CD14-positive monocyte (primary cell): ENCODE measurements at regions not wholly inside any gene's neighbourhood (a gene's known extent, or its start where the extent isn't known, plus 50 kb on each side); places are given as distances from the start of the nearest gene placed in this dataset.

Experiments used
- DNase-seq, 3 donors: peaks; one replicate each; pipeline ENCODE4 v3.0.0-alpha.2; 2011 to 2022
- H2AFZ ChIP-seq: 2 replicates; pipeline ENCODE4 v1.6.0; 2012; ENCODE audit warnings: mild to moderate bottlenecking, low read depth, low read length, inconsistent platforms; ENCODE audit not compliant: insufficient read depth, poor library complexity, severe bottlenecking
- H3K27ac ChIP-seq, 2 donors: 1 replicate in 1 of 2; 2 replicates in 1 of 2; pipeline ENCODE4 v1.5.1; 2012 to 2013; ENCODE audit warnings: low read length in 2 of 2, control low read depth in 1 of 2, inconsistent platforms in 1 of 2, low read depth in 1 of 2, mild to moderate bottlenecking in 1 of 2
- H3K27me3 ChIP-seq, 2 donors: one replicate each; pipeline versions ENCODE4 v1.6.0 to v1.6.1; 2011 to 2013; ENCODE audit warnings: low read length in 2 of 2; ENCODE audit not compliant: control insufficient read depth in 2 of 2, insufficient read depth in 2 of 2
- H3K36me3 ChIP-seq, 2 donors: replicated peaks in 1 of 2; 1 replicate in 1 of 2; 2 replicates in 1 of 2; pipeline versions ENCODE4 v1.5.1 to v1.6.1; 2012 to 2013; ENCODE audit warnings: low read length in 2 of 2, control low read depth in 1 of 2, inconsistent platforms in 1 of 2, mild to moderate bottlenecking in 1 of 2; ENCODE audit not compliant: insufficient read depth in 2 of 2, control insufficient read depth in 1 of 2
- H3K4me1 ChIP-seq, 2 donors: 1 replicate in 1 of 2; 2 replicates in 1 of 2; pipeline versions ENCODE4 v1.5.1 to v1.6.1; 2012 to 2013; ENCODE audit warnings: low read length in 2 of 2, control low read depth in 1 of 2, inconsistent platforms in 1 of 2, mild to moderate bottlenecking in 1 of 2, moderate library complexity in 1 of 2; ENCODE audit not compliant: insufficient read depth in 2 of 2, control insufficient read depth in 1 of 2
- H3K4me2 ChIP-seq: replicated peaks from 2 replicates; pipeline ENCODE3; 2012; ENCODE audit warnings: low read length, moderate library complexity, mild to moderate bottlenecking; ENCODE audit not compliant: poor library complexity, severe bottlenecking; ENCODE audit errors: extremely low read depth
- H3K4me3 ChIP-seq, 3 experiments: fragments of 200-600 bp in 1 of 3; sonication (generic) in 1 of 3; replicated peaks in 1 of 3; 1 replicate in 2 of 3; 2 replicates in 1 of 3; pipeline ENCODE4 v1.5.1; 2011 to 2013; ENCODE audit warnings: low read length in 3 of 3, mild to moderate bottlenecking in 3 of 3, control low read depth in 2 of 3, low read depth in 2 of 3, inconsistent platforms in 1 of 3, moderate library complexity in 1 of 3
- H3K79me2 ChIP-seq: 2 replicates; pipeline ENCODE4 v1.6.0; 2012; ENCODE audit warnings: mild to moderate bottlenecking, control low read depth, inconsistent platforms, low read length, moderate library complexity; ENCODE audit not compliant: insufficient read depth
- H3K9ac ChIP-seq: 2 replicates; pipeline ENCODE4 v1.6.0; 2017; ENCODE audit warnings: low read length, mild to moderate bottlenecking; ENCODE audit not compliant: insufficient read depth, poor library complexity, severe bottlenecking
- H3K9me3 ChIP-seq, 2 donors: replicated peaks in 1 of 2; 1 replicate in 1 of 2; 2 replicates in 1 of 2; pipeline versions ENCODE4 v1.5.1 to v1.6.1; 2012 to 2013; ENCODE audit warnings: low read length in 2 of 2, control low read depth in 1 of 2; ENCODE audit not compliant: control insufficient read depth in 1 of 2, insufficient read depth in 1 of 2
- H4K20me1 ChIP-seq: 2 replicates; pipeline ENCODE4 v1.6.0; 2012; ENCODE audit warnings: mild to moderate bottlenecking, low read length, control low read depth, moderate library complexity; ENCODE audit not compliant: insufficient read depth
- H3K27ac Mint-ChIP-seq, 7 donors: one replicate each; pipeline ENCODE4 v1.8.0; 2020; ENCODE audit warnings: mild to moderate bottlenecking in 7 of 7, mixed read lengths in 7 of 7, moderate library complexity in 6 of 7, inconsistent platforms in 2 of 7
- H3K27me3 Mint-ChIP-seq, 3 donors: one replicate each; pipeline ENCODE4 v1.8.0; 2021 to 2022; ENCODE audit warnings: low read depth in 3 of 3, mild to moderate bottlenecking in 3 of 3, mixed read lengths in 3 of 3, moderate library complexity in 3 of 3, inconsistent platforms in 1 of 3
- H3K36me3 Mint-ChIP-seq, 2 donors: one replicate each; pipeline ENCODE4 v1.8.0; 2020; ENCODE audit warnings: mixed read lengths in 2 of 2, inconsistent platforms in 1 of 2, mild to moderate bottlenecking in 1 of 2
- H3K4me1 Mint-ChIP-seq: one replicate; pipeline ENCODE4 v1.8.0; 2020; ENCODE audit warnings: mild to moderate bottlenecking, mixed read lengths
- H3K4me3 Mint-ChIP-seq, 2 donors: one replicate each; pipeline ENCODE4 v1.8.0; 2020; ENCODE audit warnings: mild to moderate bottlenecking in 2 of 2, mixed read lengths in 2 of 2, moderate library complexity in 1 of 2
- H3K9me3 Mint-ChIP-seq, 7 donors: one replicate each; pipeline ENCODE4 v1.8.0; 2020 to 2022; ENCODE audit warnings: mixed read lengths in 7 of 7, mild to moderate bottlenecking in 6 of 7, moderate library complexity in 6 of 7, inconsistent platforms in 2 of 7
- WGBS: methylation state at CpG from one replicate; pipeline ENCODE4 v1.1.5; 2013; ENCODE audit warnings: missing lambda C conversion rate; ENCODE audit not compliant: insufficient coverage; 5-methylcytosine and 5-hydroxymethylcytosine counted together
- intact Hi-C, 2 donors: fragments of 100-400 bp; cut with micrococcal nuclease; formaldehyde crosslinking; loops; one replicate each; pipeline versions ENCODE4 v1.15.0 to v1.15.1; 2023
- TF ChIP-seq, protein P1 (sequence below): fragments of 200-600 bp; IDR thresholded peaks from one replicate; pipeline ENCODE4 v1.8.0; 2022; ENCODE audit warnings: antibody characterized with exemption, mild to moderate bottlenecking

DNA sequence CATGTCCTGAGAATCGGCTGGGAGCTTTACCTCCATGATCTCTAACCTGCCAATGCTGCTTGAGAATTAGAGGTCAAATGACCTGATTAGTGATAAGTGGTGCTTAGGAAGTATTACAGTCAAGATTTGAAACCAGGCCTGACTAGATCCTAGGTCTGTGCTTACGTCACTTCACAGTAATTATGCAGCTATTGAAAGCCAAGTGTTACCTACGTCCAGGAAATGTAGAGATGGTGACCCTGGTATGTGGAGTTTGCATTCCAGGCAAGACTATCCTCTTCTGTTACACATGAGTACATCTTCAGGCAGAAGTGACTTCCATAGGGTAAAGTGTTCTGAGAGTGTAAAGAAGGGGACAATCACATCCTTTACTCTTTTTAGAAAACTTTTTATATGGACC lies 530.4 kb upstream of the TENM4 start:
- Histone ChIP-seq H3K4me1 (no peaks in the 10 kb centered on the region), H3K36me3 (no peaks in the 10 kb centered on the region), H2AFZ (no peak overlapping the region), H3K27ac (no peak overlapping the region), H3K9me3 (no peaks in the 10 kb centered on the region), H3K79me2 (no peaks in the 10 kb centered on the region), H4K20me1 (no peaks in the 10 kb centered on the region), H3K4me3 (no peak overlapping the region), H3K9ac (no peak overlapping the region), H3K27me3 (no peaks in the 10 kb centered on the region), H3K4me2 (no peak overlapping the region)
- no peak for DNase-seq
- H3K27me3 Mint-ChIP-seq: no peaks in the 10 kb centered on the region
- H3K4me1 Mint-ChIP-seq: no peaks in the 10 kb centered on the region
- no CpG with 5 or more reads among the region's 3 CpGs for WGBS
- intact Hi-C loops: no loop called here
- peaks cover 0 to 4% (median 0%) of the 10 kb centered on the region in 7 donors for H3K9me3 Mint-ChIP-seq
- no peak overlapping the region for H3K27ac Mint-ChIP-seq
- TF ChIP-seq, protein P1, sequence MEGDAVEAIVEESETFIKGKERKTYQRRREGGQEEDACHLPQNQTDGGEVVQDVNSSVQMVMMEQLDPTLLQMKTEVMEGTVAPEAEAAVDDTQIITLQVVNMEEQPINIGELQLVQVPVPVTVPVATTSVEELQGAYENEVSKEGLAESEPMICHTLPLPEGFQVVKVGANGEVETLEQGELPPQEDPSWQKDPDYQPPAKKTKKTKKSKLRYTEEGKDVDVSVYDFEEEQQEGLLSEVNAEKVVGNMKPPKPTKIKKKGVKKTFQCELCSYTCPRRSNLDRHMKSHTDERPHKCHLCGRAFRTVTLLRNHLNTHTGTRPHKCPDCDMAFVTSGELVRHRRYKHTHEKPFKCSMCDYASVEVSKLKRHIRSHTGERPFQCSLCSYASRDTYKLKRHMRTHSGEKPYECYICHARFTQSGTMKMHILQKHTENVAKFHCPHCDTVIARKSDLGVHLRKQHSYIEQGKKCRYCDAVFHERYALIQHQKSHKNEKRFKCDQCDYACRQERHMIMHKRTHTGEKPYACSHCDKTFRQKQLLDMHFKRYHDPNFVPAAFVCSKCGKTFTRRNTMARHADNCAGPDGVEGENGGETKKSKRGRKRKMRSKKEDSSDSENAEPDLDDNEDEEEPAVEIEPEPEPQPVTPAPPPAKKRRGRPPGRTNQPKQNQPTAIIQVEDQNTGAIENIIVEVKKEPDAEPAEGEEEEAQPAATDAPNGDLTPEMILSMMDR: no peak
- no peaks in the 10 kb centered on the region for H3K36me3 Mint-ChIP-seq
- no peak overlapping the region for H3K4me3 Mint-ChIP-seq

DNA sequence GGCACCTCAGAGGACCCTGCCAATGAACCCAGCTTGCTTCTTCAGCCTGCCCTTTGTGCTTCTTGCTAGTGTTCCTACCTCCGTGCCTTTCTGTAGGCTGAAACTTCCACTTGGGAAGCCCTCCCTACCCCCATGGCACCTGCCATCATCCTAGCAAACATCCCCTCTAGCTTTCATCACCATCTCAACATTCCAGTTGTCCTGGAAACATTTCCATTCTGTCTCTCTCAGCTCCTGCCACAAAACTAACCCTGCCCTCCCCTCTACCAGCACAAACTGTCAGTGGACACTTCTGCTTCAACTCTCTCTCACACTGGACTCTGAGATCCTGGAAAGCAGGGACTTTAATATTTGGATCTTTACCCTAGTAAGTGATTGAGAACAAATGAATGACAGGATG lies 525.8 kb upstream of the TENM4 start:
- no peaks in the 10 kb centered on the region for H3K27me3 Mint-ChIP-seq
- Histone ChIP-seq H3K4me1 (no peaks in the 10 kb centered on the region), H3K4me3 (no peak overlapping the region), H3K9me3 (no peaks in the 10 kb centered on the region), H4K20me1 (no peaks in the 10 kb centered on the region), H2AFZ (no peak overlapping the region), H3K9ac (no peak overlapping the region), H3K79me2 (no peaks in the 10 kb centered on the region), H3K4me2 (no peak overlapping the region), H3K36me3 (no peaks in the 10 kb centered on the region), H3K27ac (no peak overlapping the region), H3K27me3 (no peaks in the 10 kb centered on the region)
- DNase-seq: no peak
- no peaks in the 10 kb centered on the region for H3K36me3 Mint-ChIP-seq
- intact Hi-C loops: no loop called here
- no peaks in the 10 kb centered on the region for H3K4me1 Mint-ChIP-seq
- no peak overlapping the region for H3K4me3 Mint-ChIP-seq
- no peak overlapping the region for H3K27ac Mint-ChIP-seq
- WGBS: 47% methylated on average over 1 of the region's 1 CpG
- H3K9me3 Mint-ChIP-seq: peaks cover 0 to 6% (median 2%) of the 10 kb centered on the region in 7 donors
- TF ChIP-seq, protein P1: no peak
